ENCODE measurements at regions not wholly inside any gene's neighbourhood (a gene's known extent, or its start where the extent isn't known, plus 50 kb on each side); places are given as distances from the start of the nearest gene placed in this dataset.
A peak's percentile ranks its signal among the peaks of the same experiment; 100 is the strongest.

DNA sequence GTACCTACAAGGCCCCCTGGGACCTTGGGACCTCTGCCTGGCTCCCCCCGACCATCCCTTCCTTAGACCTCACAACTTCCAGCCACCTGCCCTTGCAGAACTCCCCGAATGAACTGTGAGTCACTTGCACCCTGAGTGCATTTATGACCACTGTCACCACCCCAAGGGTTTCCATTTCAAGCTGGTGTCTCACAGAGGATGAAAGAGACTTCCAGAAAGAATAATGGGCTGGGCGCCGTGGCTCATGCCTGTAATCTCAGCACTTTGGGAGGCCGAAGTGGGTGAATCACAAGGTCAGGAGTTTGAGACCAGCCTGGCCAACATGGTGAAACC is 124.5 kb upstream of the CIBAR2 start:
- H2BK15ac ChIP-seq (ENCODE audit: low read depth, low read length) = no peak overlapping the region
- H3K27me3 Mint-ChIP-seq (ENCODE audit: low read depth) = peaks cover 1% of the 10 kb centered on the region
- no peak overlapping the region for H2AFZ ChIP-seq (ENCODE audit: low read length)
- H3K79me1 ChIP-seq (ENCODE audit: insufficient read depth, low read depth, low read length, poor library complexity, severe bottlenecking) = peaks cover 3% of the 10 kb centered on the region
- H2BK5ac ChIP-seq (ENCODE audit: insufficient read length, low read length) = no peak overlapping the region
- H3K56ac ChIP-seq (ENCODE audit: insufficient read length, low read depth, low read length) = no peak overlapping the region
- TF ChIP-seq, protein P1, sequence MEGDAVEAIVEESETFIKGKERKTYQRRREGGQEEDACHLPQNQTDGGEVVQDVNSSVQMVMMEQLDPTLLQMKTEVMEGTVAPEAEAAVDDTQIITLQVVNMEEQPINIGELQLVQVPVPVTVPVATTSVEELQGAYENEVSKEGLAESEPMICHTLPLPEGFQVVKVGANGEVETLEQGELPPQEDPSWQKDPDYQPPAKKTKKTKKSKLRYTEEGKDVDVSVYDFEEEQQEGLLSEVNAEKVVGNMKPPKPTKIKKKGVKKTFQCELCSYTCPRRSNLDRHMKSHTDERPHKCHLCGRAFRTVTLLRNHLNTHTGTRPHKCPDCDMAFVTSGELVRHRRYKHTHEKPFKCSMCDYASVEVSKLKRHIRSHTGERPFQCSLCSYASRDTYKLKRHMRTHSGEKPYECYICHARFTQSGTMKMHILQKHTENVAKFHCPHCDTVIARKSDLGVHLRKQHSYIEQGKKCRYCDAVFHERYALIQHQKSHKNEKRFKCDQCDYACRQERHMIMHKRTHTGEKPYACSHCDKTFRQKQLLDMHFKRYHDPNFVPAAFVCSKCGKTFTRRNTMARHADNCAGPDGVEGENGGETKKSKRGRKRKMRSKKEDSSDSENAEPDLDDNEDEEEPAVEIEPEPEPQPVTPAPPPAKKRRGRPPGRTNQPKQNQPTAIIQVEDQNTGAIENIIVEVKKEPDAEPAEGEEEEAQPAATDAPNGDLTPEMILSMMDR (conservative IDR thresholded peaks at IDR 0.05) = no peak
- H3K23me2 ChIP-seq (ENCODE audit: insufficient read length, low read depth, low read length, poor library complexity, severe bottlenecking) = peaks cover 8% of the 10 kb centered on the region
- no peak overlapping the region for H3K18ac ChIP-seq (ENCODE audit: insufficient read length, low read depth, low read length)
- H4K5ac ChIP-seq (ENCODE audit: insufficient read length, low read depth, low read length) = no peak overlapping the region
- H3K4ac ChIP-seq (ENCODE audit: low read depth, low read length) = no peak overlapping the region
- no peak overlapping the region for H2BK20ac ChIP-seq (ENCODE audit: low read depth, low read length, poor library complexity, severe bottlenecking)
- no peak overlapping the region for H3K27ac ChIP-seq (ENCODE audit: insufficient read length, low read depth, low read length)
- H3K9ac ChIP-seq (ENCODE audit: extremely low read depth, insufficient read length, low read length) = no peak overlapping the region
- H4K91ac ChIP-seq (ENCODE audit: insufficient read length, low read depth, low read length) = no peak overlapping the region
- H3K4me1 Mint-ChIP-seq = peaks cover 28 to 55% of the 10 kb centered on the region in 2 experiments
- H3K14ac ChIP-seq (ENCODE audit: insufficient read depth, low read length) = no peak overlapping the region
- H3K9me3 Mint-ChIP-seq = no peaks in the 10 kb centered on the region; a peak in 1 of 5 replicates
- no peaks in the 10 kb centered on the region for H3K79me2 ChIP-seq (ENCODE audit: insufficient read depth, low read length)
- H3T11ph ChIP-seq (ENCODE audit: low read length) = no peak overlapping the region
- no peaks in the 10 kb centered on the region for H3K9me3 ChIP-seq (ENCODE audit: control insufficient read depth, low read depth, low read length)
- DNase-seq = no peak
- H3K4me1 ChIP-seq (ENCODE audit: insufficient read depth, low read length) = no peaks in the 10 kb centered on the region
- H4K8ac ChIP-seq (replicated peaks; ENCODE audit: insufficient read length, low read depth, low read length) = no peak overlapping the region
- no peaks in the 10 kb centered on the region for H4K20me1 ChIP-seq (ENCODE audit: control insufficient read depth, insufficient read depth, insufficient read length)
- H2BK12ac ChIP-seq (ENCODE audit: insufficient read length, low read depth, low read length) = no peak overlapping the region
- no peak overlapping the region for H2BK120ac ChIP-seq (ENCODE audit: low read depth, low read length, poor library complexity, severe bottlenecking)
- peak overlapping the region in 1 of 2 experiments; percentile 50; a peak in 2 of 5 replicates for H3K4me3 Mint-ChIP-seq
- H3K23ac ChIP-seq (ENCODE audit: insufficient read length, low read depth, low read length) = no peak overlapping the region
- no peak overlapping the region for H2AK5ac ChIP-seq (ENCODE audit: insufficient read length, low read length)
- no CpG with 5 or more reads among the region's 5 CpGs for WGBS (ENCODE audit: extremely low coverage, insufficient read length, low lambda C conversion rate)
- no peak overlapping the region for H3K4me2 ChIP-seq (ENCODE audit: insufficient read depth, insufficient read length, low read length)
- H3K27me3 ChIP-seq (ENCODE audit: insufficient read depth, low read length) = no peaks in the 10 kb centered on the region
- H3K27ac Mint-ChIP-seq = peak overlapping the region in 1 of 3 experiments; percentile 97; a peak in 2 of 7 replicates
- H3K36me3 Mint-ChIP-seq (ENCODE audit: insufficient read depth in 1 of 3, low read depth in 3 of 3) = no peaks in the 10 kb centered on the region

All from H9 (cell line).